ENCODE measurements at regions not wholly inside any gene's neighbourhood (a gene's known extent, or its start where the extent isn't known, plus 50 kb on each side); places are given as distances from the start of the nearest gene placed in this dataset.

DNA sequence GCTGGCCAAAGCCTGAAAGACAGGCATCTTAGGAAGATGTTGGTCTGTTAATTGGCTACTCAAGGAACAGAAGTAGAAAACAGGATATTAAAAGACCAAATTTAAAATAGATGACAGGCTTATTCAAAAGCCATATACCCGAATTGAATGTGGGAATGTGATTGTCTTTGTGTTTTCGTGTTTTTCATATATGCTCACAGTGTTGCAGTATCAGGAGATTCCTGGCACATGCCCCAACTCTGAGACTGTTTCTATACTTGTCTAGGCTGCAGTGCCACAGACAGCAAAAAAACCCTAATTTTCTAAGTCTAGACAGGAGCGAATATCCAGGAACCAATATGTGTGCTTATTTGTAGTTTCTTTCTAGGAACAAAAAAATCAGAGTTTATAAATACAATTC is 57.4 kb upstream of the KRR1 start:
- Histone ChIP-seq H3K27me3 (ENCODE audit: low read depth, low read length) (no peaks in the 10 kb centered on the region), H2AFZ (ENCODE audit: low read depth, low read length) (no peak overlapping the region), H3K4me2 (ENCODE audit: low read length) (no peak overlapping the region), H4K20me1 (ENCODE audit: insufficient read depth, low read length) (no peaks in the 10 kb centered on the region), H3K36me3 (replicated peaks; ENCODE audit: low read depth, low read length) (peaks cover 4% of the 10 kb centered on the region), H3K9me3 (ENCODE audit: insufficient read depth, low read length) (peaks cover 9% of the 10 kb centered on the region), H3K79me2 (ENCODE audit: low read length) (no peaks in the 10 kb centered on the region), H3K27ac (ENCODE audit: low read length) (no peak overlapping the region), H3K4me3 (ENCODE audit: low read length) (no peak overlapping the region), H3K4me1 (ENCODE audit: low read length) (no peaks in the 10 kb centered on the region), H3K9ac (ENCODE audit: low read length) (no peak overlapping the region)
- TF ChIP-seq, protein P1, sequence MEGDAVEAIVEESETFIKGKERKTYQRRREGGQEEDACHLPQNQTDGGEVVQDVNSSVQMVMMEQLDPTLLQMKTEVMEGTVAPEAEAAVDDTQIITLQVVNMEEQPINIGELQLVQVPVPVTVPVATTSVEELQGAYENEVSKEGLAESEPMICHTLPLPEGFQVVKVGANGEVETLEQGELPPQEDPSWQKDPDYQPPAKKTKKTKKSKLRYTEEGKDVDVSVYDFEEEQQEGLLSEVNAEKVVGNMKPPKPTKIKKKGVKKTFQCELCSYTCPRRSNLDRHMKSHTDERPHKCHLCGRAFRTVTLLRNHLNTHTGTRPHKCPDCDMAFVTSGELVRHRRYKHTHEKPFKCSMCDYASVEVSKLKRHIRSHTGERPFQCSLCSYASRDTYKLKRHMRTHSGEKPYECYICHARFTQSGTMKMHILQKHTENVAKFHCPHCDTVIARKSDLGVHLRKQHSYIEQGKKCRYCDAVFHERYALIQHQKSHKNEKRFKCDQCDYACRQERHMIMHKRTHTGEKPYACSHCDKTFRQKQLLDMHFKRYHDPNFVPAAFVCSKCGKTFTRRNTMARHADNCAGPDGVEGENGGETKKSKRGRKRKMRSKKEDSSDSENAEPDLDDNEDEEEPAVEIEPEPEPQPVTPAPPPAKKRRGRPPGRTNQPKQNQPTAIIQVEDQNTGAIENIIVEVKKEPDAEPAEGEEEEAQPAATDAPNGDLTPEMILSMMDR (IDR thresholded peaks at IDR 0.05; ENCODE audit: low read depth, low read length): no peak
- TF ChIP-seq EZH2phosphoT487 (IDR thresholded peaks at IDR 0.05; ENCODE audit: low read depth): no peak

DNA sequence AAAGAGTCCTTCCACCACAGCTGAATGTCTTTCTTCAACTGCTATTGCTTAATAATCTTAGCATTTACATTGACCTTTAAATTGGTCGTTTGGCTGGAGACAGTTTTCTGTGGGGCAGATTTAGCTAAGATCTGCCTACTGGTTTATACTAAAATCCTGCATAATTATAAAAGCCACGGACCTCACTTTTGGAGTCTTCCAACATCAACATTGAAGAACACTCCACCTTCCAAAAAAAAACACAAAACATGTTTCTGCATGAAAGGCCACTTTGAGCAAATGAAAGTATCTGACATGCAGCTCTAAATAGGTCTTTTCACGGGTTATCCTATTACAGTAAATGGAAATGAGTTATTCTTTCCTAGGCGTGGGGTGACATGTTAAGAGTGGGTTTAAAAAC is 57.0 kb upstream of the KRR1 start:
- TF ChIP-seq, protein P1 (IDR thresholded peaks at IDR 0.05; ENCODE audit: low read depth, low read length): no peak
- no peak for TF ChIP-seq EZH2phosphoT487 (IDR thresholded peaks at IDR 0.05; ENCODE audit: low read depth)
- Histone ChIP-seq H2AFZ (ENCODE audit: low read depth, low read length) (no peak overlapping the region), H3K27ac (ENCODE audit: low read length) (no peak overlapping the region), H3K4me1 (ENCODE audit: low read length) (no peaks in the 10 kb centered on the region), H3K4me2 (ENCODE audit: low read length) (no peak overlapping the region), H3K9me3 (ENCODE audit: insufficient read depth, low read length) (peaks cover 9% of the 10 kb centered on the region), H3K9ac (ENCODE audit: low read length) (no peak overlapping the region), H4K20me1 (ENCODE audit: insufficient read depth, low read length) (no peaks in the 10 kb centered on the region), H3K79me2 (ENCODE audit: low read length) (no peaks in the 10 kb centered on the region), H3K27me3 (ENCODE audit: low read depth, low read length) (no peaks in the 10 kb centered on the region), H3K36me3 (replicated peaks; ENCODE audit: low read depth, low read length) (peaks cover 4% of the 10 kb centered on the region), H3K4me3 (ENCODE audit: low read length) (no peak overlapping the region)

- Histone ChIP-seq H3K4me3 (ENCODE audit: low read length) (no peak overlapping the region), H3K4me2 (ENCODE audit: low read length) (no peak overlapping the region), H3K36me3 (replicated peaks; ENCODE audit: low read depth, low read length) (peaks cover 4% of the 10 kb centered on the region), H3K79me2 (ENCODE audit: low read length) (no peaks in the 10 kb centered on the region), H4K20me1 (ENCODE audit: insufficient read depth, low read length) (no peaks in the 10 kb centered on the region), H3K4me1 (ENCODE audit: low read length) (no peaks in the 10 kb centered on the region), H3K9me3 (ENCODE audit: insufficient read depth, low read length) (peaks cover 9% of the 10 kb centered on the region), H3K27me3 (ENCODE audit: low read depth, low read length) (0 out of 2 replicates have a peak, but pooled peaks cover 6% of the 10 kb centered on the region), H3K9ac (ENCODE audit: low read length) (no peak overlapping the region), H3K27ac (ENCODE audit: low read length) (no peak overlapping the region), H2AFZ (ENCODE audit: low read depth, low read length) (no peak overlapping the region)
- TF ChIP-seq, protein P1 (IDR thresholded peaks at IDR 0.05; ENCODE audit: low read depth, low read length): no peak
- TF ChIP-seq EZH2phosphoT487 (IDR thresholded peaks at IDR 0.05; ENCODE audit: low read depth): no peak
These were observed 54.4 kb upstream of the KRR1 start for GRCh38 chr12:75565795-75566194.

- Histone ChIP-seq H3K9ac (ENCODE audit: low read length) (no peak overlapping the region), H4K20me1 (ENCODE audit: insufficient read depth, low read length) (no peaks in the 10 kb centered on the region), H3K27ac (ENCODE audit: low read length) (no peak overlapping the region), H3K4me2 (ENCODE audit: low read length) (no peak overlapping the region), H3K36me3 (replicated peaks; ENCODE audit: low read depth, low read length) (peaks cover 4% of the 10 kb centered on the region), H3K27me3 (ENCODE audit: low read depth, low read length) (0 out of 2 replicates have a peak, but pooled peaks cover 6% of the 10 kb centered on the region), H3K4me3 (ENCODE audit: low read length) (no peak overlapping the region), H3K9me3 (ENCODE audit: insufficient read depth, low read length) (peaks cover 9% of the 10 kb centered on the region), H3K79me2 (ENCODE audit: low read length) (no peaks in the 10 kb centered on the region), H3K4me1 (ENCODE audit: low read length) (no peaks in the 10 kb centered on the region), H2AFZ (ENCODE audit: low read depth, low read length) (no peak overlapping the region)
- TF ChIP-seq, protein P1 (IDR thresholded peaks at IDR 0.05; ENCODE audit: low read depth, low read length): no peak
- TF ChIP-seq EZH2phosphoT487 (IDR thresholded peaks at IDR 0.05; ENCODE audit: low read depth): no peak
These were observed 53.4 kb upstream of the KRR1 start for GRCh38 chr12:75564852-75565251.
